Fibroblast of lung (primary cell): ENCODE measurements at regions not wholly inside any gene's neighbourhood (a gene's known extent, or its start where the extent isn't known, plus 50 kb on each side); places are given as distances from the start of the nearest gene placed in this dataset.

Experiments used
- EZH2 ChIP-seq: IDR thresholded peaks from 2 replicates; pipeline ENCODE4 v1.5.1; 2012; ENCODE audit warnings: low read length, control low read depth, mild to moderate bottlenecking; ENCODE audit errors: missing control alignments
- TF ChIP-seq, protein P1 (sequence below), 2 donors: IDR thresholded peaks in 1 of 2; conservative IDR thresholded peaks in 1 of 2; 1 replicate in 1 of 2; 2 replicates in 1 of 2; pipeline ENCODE4 v1.5.1; 2011 to 2012; ENCODE audit warnings: low read length in 2 of 2, control low read depth in 1 of 2, inconsistent platforms in 1 of 2, low read depth in 1 of 2, mild to moderate bottlenecking in 1 of 2

- TF ChIP-seq, protein P1, sequence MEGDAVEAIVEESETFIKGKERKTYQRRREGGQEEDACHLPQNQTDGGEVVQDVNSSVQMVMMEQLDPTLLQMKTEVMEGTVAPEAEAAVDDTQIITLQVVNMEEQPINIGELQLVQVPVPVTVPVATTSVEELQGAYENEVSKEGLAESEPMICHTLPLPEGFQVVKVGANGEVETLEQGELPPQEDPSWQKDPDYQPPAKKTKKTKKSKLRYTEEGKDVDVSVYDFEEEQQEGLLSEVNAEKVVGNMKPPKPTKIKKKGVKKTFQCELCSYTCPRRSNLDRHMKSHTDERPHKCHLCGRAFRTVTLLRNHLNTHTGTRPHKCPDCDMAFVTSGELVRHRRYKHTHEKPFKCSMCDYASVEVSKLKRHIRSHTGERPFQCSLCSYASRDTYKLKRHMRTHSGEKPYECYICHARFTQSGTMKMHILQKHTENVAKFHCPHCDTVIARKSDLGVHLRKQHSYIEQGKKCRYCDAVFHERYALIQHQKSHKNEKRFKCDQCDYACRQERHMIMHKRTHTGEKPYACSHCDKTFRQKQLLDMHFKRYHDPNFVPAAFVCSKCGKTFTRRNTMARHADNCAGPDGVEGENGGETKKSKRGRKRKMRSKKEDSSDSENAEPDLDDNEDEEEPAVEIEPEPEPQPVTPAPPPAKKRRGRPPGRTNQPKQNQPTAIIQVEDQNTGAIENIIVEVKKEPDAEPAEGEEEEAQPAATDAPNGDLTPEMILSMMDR (conservative IDR thresholded peaks at IDR 0.05 in 1 of 2, IDR thresholded peaks at IDR 0.05 in 1 of 2; ENCODE audit: low read depth in 1 of 2, low read length in 2 of 2): no peak
- TF ChIP-seq EZH2: no peak
Measured at GRCh38 chr9:91034521-91034920, 232.9 kb downstream of the SYK start.
